NB4 (cell line): ENCODE measurements at regions not wholly inside any gene's neighbourhood (a gene's known extent, or its start where the extent isn't known, plus 50 kb on each side); places are given as distances from the start of the nearest gene placed in this dataset.
"Not testable (repeated sequence)": the region's sequence is repeated elsewhere in the genome, so short reads cannot be mapped to it uniquely, and the experiment has no call there.

Experiments used
- DNase-seq: peaks from one replicate; pipeline ENCODE4 v3.0.0; 2010; ENCODE audit warnings: low read depth
- H3K4me3 ChIP-seq: one replicate; pipeline ENCODE4 v1.5.1; 2011; ENCODE audit warnings: mild to moderate bottlenecking, low read depth, low read length, moderate library complexity
- MYC ChIP-seq: IDR thresholded peaks from 2 replicates; pipeline ENCODE4 v1.6.1; 2011; ENCODE audit warnings: low read depth, low read length
- POLR2A ChIP-seq: IDR thresholded peaks from 2 replicates; pipeline ENCODE4 v1.6.1; 2011; ENCODE audit warnings: mild to moderate bottlenecking; ENCODE audit not compliant: insufficient read length; ENCODE audit errors: extremely low read depth
- TF ChIP-seq, protein P1 (sequence below): IDR thresholded peaks from one replicate; pipeline ENCODE4 v1.5.1; 2012; ENCODE audit warnings: low read depth, low read length
- TF ChIP-seq, protein P2 (sequence below): IDR thresholded peaks from 2 replicates; pipeline ENCODE4 v1.6.1; 2011; ENCODE audit warnings: low read depth, low read length

DNA sequence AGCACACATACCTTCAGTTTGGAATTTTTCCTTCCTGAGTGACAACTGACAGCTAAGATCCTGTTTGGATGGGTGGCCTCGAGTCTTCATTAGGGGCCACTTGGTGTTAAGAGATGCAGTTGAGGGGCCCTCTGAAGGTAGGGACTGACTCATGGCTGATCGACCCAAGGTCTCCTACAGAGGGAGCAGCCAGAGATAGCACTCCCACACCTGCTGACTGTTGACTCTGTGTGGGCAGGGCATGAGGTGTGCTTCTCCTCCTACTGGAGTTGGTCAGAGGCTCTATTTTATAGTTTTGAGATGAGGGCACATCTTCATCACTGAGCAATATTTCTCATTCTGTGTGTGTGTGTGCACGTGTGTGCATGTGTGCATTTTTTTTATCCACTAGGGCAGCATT lies 378.8 kb upstream of the PODXL start:
- TF ChIP-seq MYC = no peak
- TF ChIP-seq POLR2A = no peak
- TF ChIP-seq, protein P1, sequence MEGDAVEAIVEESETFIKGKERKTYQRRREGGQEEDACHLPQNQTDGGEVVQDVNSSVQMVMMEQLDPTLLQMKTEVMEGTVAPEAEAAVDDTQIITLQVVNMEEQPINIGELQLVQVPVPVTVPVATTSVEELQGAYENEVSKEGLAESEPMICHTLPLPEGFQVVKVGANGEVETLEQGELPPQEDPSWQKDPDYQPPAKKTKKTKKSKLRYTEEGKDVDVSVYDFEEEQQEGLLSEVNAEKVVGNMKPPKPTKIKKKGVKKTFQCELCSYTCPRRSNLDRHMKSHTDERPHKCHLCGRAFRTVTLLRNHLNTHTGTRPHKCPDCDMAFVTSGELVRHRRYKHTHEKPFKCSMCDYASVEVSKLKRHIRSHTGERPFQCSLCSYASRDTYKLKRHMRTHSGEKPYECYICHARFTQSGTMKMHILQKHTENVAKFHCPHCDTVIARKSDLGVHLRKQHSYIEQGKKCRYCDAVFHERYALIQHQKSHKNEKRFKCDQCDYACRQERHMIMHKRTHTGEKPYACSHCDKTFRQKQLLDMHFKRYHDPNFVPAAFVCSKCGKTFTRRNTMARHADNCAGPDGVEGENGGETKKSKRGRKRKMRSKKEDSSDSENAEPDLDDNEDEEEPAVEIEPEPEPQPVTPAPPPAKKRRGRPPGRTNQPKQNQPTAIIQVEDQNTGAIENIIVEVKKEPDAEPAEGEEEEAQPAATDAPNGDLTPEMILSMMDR = no peak
- TF ChIP-seq, protein P2, sequence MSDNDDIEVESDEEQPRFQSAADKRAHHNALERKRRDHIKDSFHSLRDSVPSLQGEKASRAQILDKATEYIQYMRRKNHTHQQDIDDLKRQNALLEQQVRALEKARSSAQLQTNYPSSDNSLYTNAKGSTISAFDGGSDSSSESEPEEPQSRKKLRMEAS = no peak
- no peak for DNase-seq

DNA sequence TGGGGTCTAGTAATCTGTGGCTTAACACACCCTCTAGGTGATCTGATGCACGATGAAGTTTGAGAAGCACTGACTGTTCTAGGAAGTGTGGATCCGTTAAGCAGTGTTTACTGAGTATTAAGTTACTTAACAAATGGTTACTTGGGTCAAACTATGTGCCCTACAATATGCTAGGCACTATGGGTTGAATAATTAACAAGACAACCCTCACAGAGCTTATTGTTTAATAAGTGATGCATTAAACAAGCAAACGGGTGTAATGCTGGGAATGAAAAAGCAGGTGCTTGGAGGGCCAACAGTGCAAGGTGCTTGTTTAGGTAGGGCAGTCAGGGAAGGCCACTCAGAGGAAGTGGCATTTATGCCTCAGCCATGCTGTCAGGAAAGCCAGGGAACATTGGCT lies 378.0 kb upstream of the PODXL start:
- no peak overlapping the region for H3K4me3 ChIP-seq
- no peak for DNase-seq
- no peak for TF ChIP-seq MYC
- no peak for TF ChIP-seq POLR2A
- TF ChIP-seq, protein P1 = no peak
- TF ChIP-seq, protein P2 = no peak

More for the DNA sequence above, 378.8 kb upstream of the PODXL start:
- no peak overlapping the region for H3K4me3 ChIP-seq

DNA sequence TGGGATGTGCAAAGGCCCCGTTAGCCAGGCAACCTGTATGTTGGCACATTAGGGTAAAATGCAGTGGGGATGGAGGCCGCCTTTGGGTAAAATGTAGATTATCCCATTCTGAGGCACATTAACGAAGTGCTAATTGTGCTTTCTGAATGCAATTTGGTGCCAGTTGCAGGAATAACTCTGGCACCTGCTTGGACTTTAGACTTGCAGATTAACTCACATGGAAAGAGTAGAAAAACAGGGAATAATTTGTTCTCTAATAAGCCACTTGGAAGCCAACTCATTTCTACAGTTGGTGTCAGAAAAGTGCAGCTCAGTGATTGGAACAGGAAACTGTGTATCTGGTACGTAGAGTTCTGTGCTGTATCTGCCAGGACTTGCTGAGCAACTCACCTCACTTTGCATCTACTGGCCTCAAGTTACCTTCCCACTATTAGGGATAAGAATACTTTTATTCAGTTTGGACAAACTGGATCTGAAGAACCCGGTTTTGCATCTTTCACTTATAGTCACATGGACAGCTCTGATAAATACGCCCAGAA lies 377.4 kb upstream of the PODXL start:
- no peak for TF ChIP-seq POLR2A
- TF ChIP-seq, protein P2 = no peak
- DNase-seq = no peak
- H3K4me3 ChIP-seq = no peak overlapping the region

DNA sequence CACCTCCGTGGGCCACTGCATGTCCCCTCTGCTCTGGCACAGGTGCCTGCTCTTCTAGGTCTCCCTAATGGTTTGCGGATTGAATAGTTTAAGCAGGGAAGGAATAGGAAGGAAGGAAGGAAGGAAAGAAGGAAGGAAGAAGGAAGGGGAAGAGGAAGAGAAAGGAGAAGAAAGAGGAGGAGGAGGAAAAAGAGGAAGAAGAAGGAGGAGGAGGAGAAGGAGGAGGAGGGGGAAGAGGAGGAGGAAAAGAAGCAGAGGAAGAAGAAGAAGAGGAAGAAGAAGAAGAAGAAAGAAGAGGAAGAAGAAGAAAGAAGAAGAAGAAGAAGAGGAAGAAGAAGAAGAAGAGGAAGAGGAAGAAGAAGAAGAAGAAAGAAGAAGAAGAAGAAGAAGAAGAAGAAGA lies 376.8 kb upstream of the PODXL start:
- not testable (repeated sequence) for DNase-seq, H3K4me3 ChIP-seq

DNA sequence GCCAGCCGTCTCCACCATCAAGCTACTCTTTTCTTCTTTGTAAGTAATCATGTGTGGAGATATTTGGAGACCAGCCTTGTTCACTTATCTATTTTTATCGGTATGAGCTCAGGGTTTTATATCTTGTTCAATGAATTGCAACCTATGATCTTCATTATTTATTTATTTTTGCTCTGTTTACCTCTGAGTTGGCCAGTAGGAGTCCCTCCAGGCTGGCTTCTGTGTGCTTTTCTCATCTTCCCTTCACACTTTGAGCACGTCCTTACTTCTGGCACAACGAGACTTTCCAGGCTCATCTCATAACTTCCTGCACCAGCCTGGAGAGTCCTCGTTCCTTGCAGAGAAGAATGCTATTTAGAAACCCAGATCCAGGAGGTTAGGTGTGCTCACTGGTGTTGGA lies 375.8 kb upstream of the PODXL start:
- no peak overlapping the region for H3K4me3 ChIP-seq
- DNase-seq = no peak
- TF ChIP-seq, protein P1 = no peak

DNA sequence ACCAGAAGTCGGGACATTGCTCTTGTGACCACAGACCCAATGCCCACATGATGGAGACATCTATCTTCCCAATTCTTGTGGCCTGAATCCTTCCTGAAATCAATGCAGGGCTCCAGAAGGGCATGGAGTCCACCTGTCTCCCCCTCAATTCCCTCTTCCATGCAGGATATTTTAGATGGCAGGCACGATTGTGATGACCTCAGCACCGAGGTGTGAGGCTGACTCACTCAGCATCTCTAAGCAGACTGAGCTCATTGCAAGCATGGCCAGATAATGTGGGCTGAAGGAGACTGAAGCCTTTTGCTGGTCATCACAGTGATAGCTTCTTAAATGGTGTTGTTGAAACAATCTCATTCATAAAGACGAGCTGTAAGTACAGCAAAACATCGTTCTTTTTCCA lies 374.9 kb upstream of the PODXL start:
- no peak for DNase-seq
- H3K4me3 ChIP-seq = no peak overlapping the region
- TF ChIP-seq, protein P1 = no peak
- TF ChIP-seq, protein P2 = no peak
- no peak for TF ChIP-seq POLR2A
- TF ChIP-seq MYC = no peak

DNA sequence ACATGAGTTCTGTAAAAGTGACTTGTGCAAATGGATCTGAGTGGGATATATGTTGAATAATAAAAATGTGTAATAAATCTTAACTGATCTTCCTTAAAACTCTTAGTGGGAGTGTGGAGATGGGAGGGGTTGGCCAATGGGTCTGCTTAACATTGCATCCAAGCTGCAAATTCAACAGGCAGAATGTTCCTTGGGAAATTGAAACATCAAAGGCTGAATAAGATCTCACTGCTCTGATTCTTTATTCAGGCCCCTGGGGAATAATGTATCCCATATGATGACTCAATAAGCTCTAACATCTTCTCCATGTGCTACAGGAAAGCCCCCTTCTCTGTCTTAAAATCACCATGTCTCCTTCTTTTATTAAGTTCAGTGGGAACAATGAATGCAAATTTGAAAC lies 373.2 kb upstream of the PODXL start:
- H3K4me3 ChIP-seq = no peak overlapping the region
- TF ChIP-seq, protein P1 = no peak
- TF ChIP-seq, protein P2 = no peak
- TF ChIP-seq MYC (no peak), POLR2A (no peak)
- no peak for DNase-seq
